HEK293 (cell line): ENCODE measurements at regions not wholly inside any gene's neighbourhood (a gene's known extent, or its start where the extent isn't known, plus 50 kb on each side); places are given as distances from the start of the nearest gene placed in this dataset.

Experiments used
- GLI2 ChIP-seq: fragments of 450-650 bp; formaldehyde crosslinking; IDR thresholded peaks from 2 replicates; pipeline ENCODE4; 2017; ENCODE audit warnings: missing biosample characterization, missing genetic modification characterization, low read depth, borderline replicate concordance
- ZFP3 ChIP-seq: fragments of 450-650 bp; formaldehyde crosslinking; IDR thresholded peaks from 2 replicates; pipeline ENCODE4 v1.5.1; 2016; ENCODE audit warnings: low read depth, missing biosample characterization, missing genetic modification characterization
- ZNF529 ChIP-seq: fragments of 450-650 bp; formaldehyde crosslinking; IDR thresholded peaks from 2 replicates; pipeline ENCODE4 v1.5.1; 2017; ENCODE audit warnings: missing genetic modification characterization, missing biosample characterization; ENCODE audit not compliant: insufficient replicate concordance

DNA sequence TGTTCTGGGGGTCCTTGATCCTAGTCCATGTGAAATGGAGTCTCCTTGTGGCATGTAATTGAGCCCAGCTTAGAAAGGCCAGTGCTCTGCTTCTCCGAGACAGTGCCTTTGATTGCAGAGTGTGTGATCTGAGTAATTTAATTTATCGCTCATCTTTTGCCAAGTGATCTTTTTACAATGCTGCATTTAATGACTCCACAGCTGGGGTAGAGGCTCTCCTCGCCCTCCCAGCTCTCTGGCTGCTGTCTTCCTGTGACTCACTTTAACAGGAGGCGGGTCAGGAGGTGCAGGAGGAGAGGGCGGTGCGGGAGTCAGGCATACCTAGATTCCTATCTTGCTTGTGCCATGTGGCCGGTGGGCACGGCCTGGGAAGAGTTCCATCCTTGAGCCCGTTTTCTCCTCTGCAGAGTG, 113.4 kb upstream of the FOXF1 start:
- TF ChIP-seq GLI2 (tag by site-specific recombination) (no peak), ZFP3 (tag by site-specific recombination) (no peak), ZNF529 (tag by site-specific recombination) (no peak)
